Panc1 (cell line): ENCODE measurements at regions not wholly inside any gene's neighbourhood (a gene's known extent, or its start where the extent isn't known, plus 50 kb on each side); places are given as distances from the start of the nearest gene placed in this dataset.

Experiments
- ATAC-seq: fragments of 200-7000 bp; cut with Tn5 transposase; 2 replicates; pipeline ENCODE4 v1.9.1; 2020; ENCODE audit warnings: mild to moderate bottlenecking, moderate library complexity
- BruUV-seq: library from RNA; stranded (reverse); fragments of 400-500 nt; replicated peaks from 2 replicates; lab custom pipeline; 2021; lab: Mats Ljungman, UMichigan
- CTCF ChIA-PET: fragments of 300-600 bp; sonication (Branson Sonifier 250); formaldehyde crosslinking; loops from one replicate; lab custom pipeline; 2022; ENCODE audit warnings: antibody characterized with exemption; lab: Charles Lee
- POLR2A ChIA-PET: fragments of 300-600 bp; sonication (Branson Sonifier 250); formaldehyde crosslinking; loops from one replicate; lab custom pipeline; 2022; ENCODE audit warnings: antibody characterized with exemption; lab: Charles Lee
- DNase-seq: peaks from one replicate; pipeline ENCODE4 v3.0.0-alpha.2; 2010; ENCODE audit warnings: low read depth, low spot score
- H3K27ac ChIP-seq: 2 replicates; pipeline ENCODE4 v1.5.1; 2011; ENCODE audit warnings: mild to moderate bottlenecking, low read length, inconsistent platforms
- H3K27me3 ChIP-seq: fragments of 200-500 bp; sonication (Bioruptor generic); 2 replicates; pipeline ENCODE4 v1.6.0; 2014; ENCODE audit warnings: low read length, inconsistent platforms; ENCODE audit not compliant: control insufficient read depth, insufficient read depth
- H3K36me3 ChIP-seq: fragments of 200-500 bp; sonication (Bioruptor generic); 2 replicates; pipeline ENCODE4 v1.5.1; 2014; ENCODE audit warnings: inconsistent platforms, mild to moderate bottlenecking, low read length, moderate library complexity; ENCODE audit not compliant: control insufficient read depth, insufficient read depth
- H3K4me1 ChIP-seq: 2 replicates; pipeline ENCODE4 v1.5.1; 2011; ENCODE audit warnings: inconsistent platforms, mild to moderate bottlenecking, low read length, moderate library complexity; ENCODE audit not compliant: control insufficient read depth, insufficient read depth
- H3K4me3 ChIP-seq, 2 experiments: 2 replicates each; pipeline ENCODE4 v1.5.1; 2011 to 2012; ENCODE audit warnings: low read depth in 2 of 2, low read length in 2 of 2, mild to moderate bottlenecking in 2 of 2, inconsistent platforms in 1 of 2, moderate library complexity in 1 of 2
- H3K9me3 ChIP-seq: fragments of 200-500 bp; sonication (Bioruptor generic); 2 replicates; pipeline ENCODE4 v1.5.1; 2014; ENCODE audit warnings: low read depth, mild to moderate bottlenecking, inconsistent platforms, low read length, moderate library complexity; ENCODE audit not compliant: control insufficient read depth, insufficient read depth
- CTCF ChIP-seq: fragments of 450-650 bp; IDR thresholded peaks from 2 replicates; pipeline ENCODE4 v1.5.1; 2017; ENCODE audit warnings: mild to moderate bottlenecking
- POLR2AphosphoS5 ChIP-seq: IDR thresholded peaks from 2 replicates; pipeline ENCODE4 v1.6.1; 2012; ENCODE audit warnings: mild to moderate bottlenecking, low read depth, low read length, moderate library complexity
- SIN3A ChIP-seq: IDR thresholded peaks from 2 replicates; pipeline ENCODE4 v1.6.1; 2012; ENCODE audit warnings: low read depth, mild to moderate bottlenecking, low read length, moderate library complexity, borderline replicate concordance; ENCODE audit not compliant: insufficient read depth
- TCF7L2 ChIP-seq: IDR thresholded peaks from 2 replicates; pipeline ENCODE4 v1.6.1; 2011; ENCODE audit warnings: mild to moderate bottlenecking, low read depth, low read length, inconsistent platforms
- in situ Hi-C: cut with HindIII; loops from 2 replicates; pipeline ENCODE4 v1.10.0; 2016; ENCODE audit warnings: low sequenced_read_pairs, low pct_unique_long_range_greater_than_20kb
- intact Hi-C: fragments of 100-400 bp; cut with micrococcal nuclease; formaldehyde crosslinking; loops from one replicate; pipeline ENCODE4 v1.10.0; 2022; ENCODE audit not compliant: unreplicated experiment
- TF ChIP-seq, protein P1 (sequence below), 2 experiments: IDR thresholded peaks; 2 replicates each; pipeline ENCODE4 v1.6.1; 2011 to 2012; ENCODE audit warnings: low read depth in 2 of 2, control low read depth in 1 of 2, low read length in 1 of 2, mild to moderate bottlenecking in 1 of 2, moderate library complexity in 1 of 2; ENCODE audit not compliant: insufficient read depth in 1 of 2

DNA sequence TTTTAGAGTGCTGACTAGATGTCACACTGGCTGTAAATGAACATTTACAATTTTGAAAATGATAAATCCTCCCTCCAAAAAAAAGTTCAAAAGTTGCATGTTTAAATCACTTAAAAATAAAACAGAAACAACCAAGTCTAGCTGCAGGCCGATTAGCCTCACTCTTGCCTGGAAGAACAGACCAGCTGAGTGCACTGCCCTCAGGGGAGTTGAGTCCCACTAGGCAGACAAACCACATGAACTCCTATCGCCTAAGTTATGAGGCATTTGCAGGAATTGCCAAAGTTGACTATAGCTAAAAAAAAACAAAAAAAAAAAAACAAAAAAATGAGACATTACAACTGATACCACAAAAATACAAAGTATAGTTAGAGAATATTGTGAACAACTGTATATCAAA, 510.0 kb downstream of the ANKRD7 start:
- CTCF ChIA-PET, result no interaction called here
- intact Hi-C loops, result no loop called here
- in situ Hi-C loops, result no loop called here

DNA sequence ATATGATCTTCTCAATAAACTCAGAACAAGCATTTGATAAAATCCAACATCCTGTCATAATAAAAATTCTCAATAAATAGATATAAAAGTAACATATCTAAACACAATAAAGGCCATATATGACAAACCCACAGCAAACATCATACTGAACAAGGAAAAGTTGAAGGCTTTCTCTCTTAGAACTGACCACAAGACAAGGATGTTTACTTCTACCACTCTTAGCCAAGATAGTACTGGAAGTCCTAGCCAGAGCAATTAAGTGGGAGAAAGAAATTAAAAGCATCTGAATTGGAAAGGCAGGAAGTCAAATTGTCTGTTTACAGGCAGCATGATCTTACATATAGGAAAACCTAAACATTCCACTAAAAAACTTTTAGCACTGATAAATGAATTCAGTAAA, 510.9 kb downstream of the ANKRD7 start:
- TF ChIP-seq SIN3A, result no peak
- TF ChIP-seq CTCF, result no peak
- TF ChIP-seq TCF7L2, result no peak
- TF ChIP-seq, protein P1, sequence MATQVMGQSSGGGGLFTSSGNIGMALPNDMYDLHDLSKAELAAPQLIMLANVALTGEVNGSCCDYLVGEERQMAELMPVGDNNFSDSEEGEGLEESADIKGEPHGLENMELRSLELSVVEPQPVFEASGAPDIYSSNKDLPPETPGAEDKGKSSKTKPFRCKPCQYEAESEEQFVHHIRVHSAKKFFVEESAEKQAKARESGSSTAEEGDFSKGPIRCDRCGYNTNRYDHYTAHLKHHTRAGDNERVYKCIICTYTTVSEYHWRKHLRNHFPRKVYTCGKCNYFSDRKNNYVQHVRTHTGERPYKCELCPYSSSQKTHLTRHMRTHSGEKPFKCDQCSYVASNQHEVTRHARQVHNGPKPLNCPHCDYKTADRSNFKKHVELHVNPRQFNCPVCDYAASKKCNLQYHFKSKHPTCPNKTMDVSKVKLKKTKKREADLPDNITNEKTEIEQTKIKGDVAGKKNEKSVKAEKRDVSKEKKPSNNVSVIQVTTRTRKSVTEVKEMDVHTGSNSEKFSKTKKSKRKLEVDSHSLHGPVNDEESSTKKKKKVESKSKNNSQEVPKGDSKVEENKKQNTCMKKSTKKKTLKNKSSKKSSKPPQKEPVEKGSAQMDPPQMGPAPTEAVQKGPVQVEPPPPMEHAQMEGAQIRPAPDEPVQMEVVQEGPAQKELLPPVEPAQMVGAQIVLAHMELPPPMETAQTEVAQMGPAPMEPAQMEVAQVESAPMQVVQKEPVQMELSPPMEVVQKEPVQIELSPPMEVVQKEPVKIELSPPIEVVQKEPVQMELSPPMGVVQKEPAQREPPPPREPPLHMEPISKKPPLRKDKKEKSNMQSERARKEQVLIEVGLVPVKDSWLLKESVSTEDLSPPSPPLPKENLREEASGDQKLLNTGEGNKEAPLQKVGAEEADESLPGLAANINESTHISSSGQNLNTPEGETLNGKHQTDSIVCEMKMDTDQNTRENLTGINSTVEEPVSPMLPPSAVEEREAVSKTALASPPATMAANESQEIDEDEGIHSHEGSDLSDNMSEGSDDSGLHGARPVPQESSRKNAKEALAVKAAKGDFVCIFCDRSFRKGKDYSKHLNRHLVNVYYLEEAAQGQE (IDR thresholded peaks at IDR 0.05; ENCODE audit: insufficient read depth in 1 of 2, low read depth in 2 of 2, low read length in 1 of 2), result no peak
- no peak for TF ChIP-seq POLR2AphosphoS5
- ChIA-PET POLR2A (no interaction called here), CTCF (interaction anchor here (0.7 kb wide), 1 partner anchor 101 kb away, joined by 3 read pairs; no protein-coding TSS in a partner anchor)
- DNase-seq (no peak), ATAC-seq (no peak)
- H3K4me3 ChIP-seq, result no peak overlapping the region
- H3K27me3 ChIP-seq, result no peaks in the 10 kb centered on the region
- BruUV-seq, result no TSS peak
- intact Hi-C loops (no loop called here), in situ Hi-C loops (no loop called here)
- H3K4me1 ChIP-seq, result no peaks in the 10 kb centered on the region
- no peaks in the 10 kb centered on the region for H3K9me3 ChIP-seq
- no peak overlapping the region for H3K27ac ChIP-seq
- H3K36me3 ChIP-seq, result no peaks in the 10 kb centered on the region

More for the DNA sequence above, 510.0 kb downstream of the ANKRD7 start:
- Histone ChIP-seq H3K9me3 (no peaks in the 10 kb centered on the region), H3K36me3 (no peaks in the 10 kb centered on the region), H3K27me3 (no peaks in the 10 kb centered on the region), H3K27ac (no peak overlapping the region), H3K4me3 (no peak overlapping the region), H3K4me1 (no peaks in the 10 kb centered on the region)
- TF ChIP-seq, protein P1 (IDR thresholded peaks at IDR 0.05; ENCODE audit: insufficient read depth in 1 of 2, low read depth in 2 of 2, low read length in 1 of 2), result no peak
- no peak for TF ChIP-seq CTCF
- no peak for TF ChIP-seq POLR2AphosphoS5
- TF ChIP-seq SIN3A, result no peak
- no peak for TF ChIP-seq TCF7L2
- no peak for ATAC-seq
- BruUV-seq, result no TSS peak
- DNase-seq, result no peak
- POLR2A ChIA-PET, result no interaction called here
